ENCODE measurements at regions not wholly inside any gene's neighbourhood (a gene's known extent, or its start where the extent isn't known, plus 50 kb on each side); places are given as distances from the start of the nearest gene placed in this dataset.
A peak's percentile ranks its signal among the peaks of the same experiment; 100 is the strongest.

DNA sequence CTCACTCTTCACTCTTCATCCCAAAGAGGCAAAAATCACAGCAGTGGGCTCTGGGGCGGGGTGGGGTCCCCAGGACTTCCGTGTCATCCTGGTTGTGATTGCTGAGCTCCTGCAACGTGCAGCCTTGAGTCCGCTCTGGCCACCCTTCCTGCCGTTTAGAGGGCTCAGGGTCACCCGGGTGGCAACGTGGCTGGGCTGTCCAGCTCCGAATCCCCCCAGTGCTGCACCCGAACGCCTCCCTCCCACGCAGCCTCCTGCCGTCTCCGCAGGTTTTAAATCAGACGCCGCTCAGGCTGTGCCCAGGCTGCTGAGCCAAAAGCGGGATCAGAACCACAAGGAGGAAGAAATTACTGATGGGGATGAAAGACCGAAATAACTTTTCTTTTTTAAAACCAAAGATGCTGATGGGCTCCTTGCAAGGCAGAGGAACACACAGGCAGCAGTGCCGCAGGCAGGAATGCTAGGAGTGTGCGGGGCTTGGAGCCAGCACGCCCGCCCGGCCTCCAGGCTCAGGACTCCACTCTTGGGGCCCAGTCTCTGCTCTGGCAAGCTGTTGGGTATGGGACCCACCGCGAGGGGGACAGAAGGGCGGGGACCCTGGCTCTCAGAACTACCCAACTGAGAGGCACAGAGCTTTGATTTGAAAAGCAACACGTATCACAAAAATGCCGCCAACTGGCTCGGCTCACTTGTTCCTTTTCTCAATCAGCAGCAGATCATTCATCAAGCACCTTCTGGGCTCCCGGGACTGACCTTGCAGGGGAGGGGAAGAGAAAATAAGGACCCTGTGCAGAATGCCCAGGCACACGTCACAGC, 313.0 kb downstream of the CTTN start:
- Histone ChIP-seq H3K27ac (ENCODE audit: insufficient read depth in 1 of 2, low read depth in 1 of 2, low read length in 2 of 2, poor library complexity in 1 of 2, severe bottlenecking in 2 of 2) (no peak overlapping the region), H3K4me3 (ENCODE audit: control insufficient read depth in 1 of 7, extremely low read depth in 1 of 7, insufficient read depth in 4 of 7, low read depth in 2 of 7, low read length in 6 of 7) (no peak overlapping the region), H3K27me3 (replicated peaks in 2 of 5; ENCODE audit: control insufficient read depth in 4 of 5, insufficient read depth in 5 of 5, low read length in 4 of 5) (peaks cover 0 to 84% (median 28%) of the 10 kb centered on the region in 5 experiments), H3K9me3 (ENCODE audit: control extremely low read depth in 1 of 5, control insufficient read depth in 4 of 5, insufficient read depth in 2 of 5, low read depth in 1 of 5, low read length in 4 of 5) (no peaks in the 10 kb centered on the region), H3K4me1 (ENCODE audit: control extremely low read depth in 1 of 4, control insufficient read depth in 4 of 4, insufficient read depth in 4 of 4, low read length in 3 of 4) (peaks cover 0 to 10% (median 2%) of the 10 kb centered on the region in 4 experiments), H3K36me3 (ENCODE audit: control insufficient read depth in 4 of 4, insufficient read depth in 4 of 4, low read length in 3 of 4) (no peaks in the 10 kb centered on the region)
- CTCF ChIA-PET = no interaction called here
- 86% methylated on average over 26 of the region's 30 CpGs for WGBS (ENCODE audit: insufficient coverage)
- POLR2A ChIA-PET = no interaction called here
- DNase-seq = no peak

DNA sequence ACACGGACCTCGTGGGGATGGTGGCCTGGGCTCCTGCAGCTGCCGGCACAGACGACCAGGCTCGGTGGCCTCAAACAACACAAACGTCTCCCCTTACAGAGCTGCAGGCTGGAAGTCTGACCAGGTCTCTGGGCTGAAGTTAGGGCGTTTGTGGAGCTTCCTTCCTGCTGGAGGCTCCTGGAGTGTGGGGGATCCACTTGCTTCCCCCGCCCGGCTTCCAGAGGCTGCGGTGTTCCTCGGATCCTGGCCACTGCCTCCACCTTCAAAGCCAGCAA, 313.5 kb downstream of the CTTN start:
- CTCF ChIA-PET = no interaction called here
- no peak overlapping the region for H3K27ac ChIP-seq (ENCODE audit: insufficient read depth in 1 of 2, low read depth in 1 of 2, low read length in 2 of 2, poor library complexity in 1 of 2, severe bottlenecking in 2 of 2)

DNA sequence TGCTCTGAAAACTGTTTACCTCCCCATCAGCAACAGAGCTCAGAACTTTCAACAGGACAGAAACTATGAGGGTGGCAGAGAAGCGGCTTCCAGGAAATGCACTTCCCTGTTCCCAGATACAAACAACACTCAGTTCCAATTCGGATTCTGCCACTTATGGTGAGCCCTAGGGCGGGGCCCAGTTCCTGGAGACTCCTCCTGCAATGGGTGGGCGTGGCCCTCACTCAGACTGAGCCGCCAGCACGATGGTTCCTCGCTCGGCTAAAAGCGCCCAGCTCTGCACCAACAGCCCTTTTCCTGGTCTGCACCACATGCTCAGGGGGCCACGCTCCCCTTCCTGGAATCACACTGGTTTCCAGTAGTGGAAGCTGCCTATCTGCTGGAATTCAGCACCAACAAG, 314.1 kb downstream of the CTTN start:
- POLR2A ChIA-PET = no interaction called here
- peaks cover 0 to 21% (median 3%) of the 10 kb centered on the region in 4 experiments for H3K4me1 ChIP-seq (ENCODE audit: control extremely low read depth in 1 of 4, control insufficient read depth in 4 of 4, insufficient read depth in 4 of 4, low read length in 3 of 4)
- peaks cover 0 to 95% (median 29%) of the 10 kb centered on the region in 5 experiments for H3K27me3 ChIP-seq (replicated peaks in 2 of 5; ENCODE audit: control insufficient read depth in 4 of 5, insufficient read depth in 5 of 5, low read length in 4 of 5)
- H3K36me3 ChIP-seq (ENCODE audit: control insufficient read depth in 4 of 4, insufficient read depth in 4 of 4, low read length in 3 of 4) = no peaks in the 10 kb centered on the region
- no peak for DNase-seq
- H3K4me3 ChIP-seq (ENCODE audit: control insufficient read depth in 1 of 7, extremely low read depth in 1 of 7, insufficient read depth in 4 of 7, low read depth in 2 of 7, low read length in 6 of 7) = no peak overlapping the region
- 81% methylated on average over 10 of the region's 10 CpGs for WGBS (ENCODE audit: insufficient coverage)
- H3K9me3 ChIP-seq (ENCODE audit: control extremely low read depth in 1 of 5, control insufficient read depth in 4 of 5, insufficient read depth in 2 of 5, low read depth in 1 of 5, low read length in 4 of 5) = no peaks in the 10 kb centered on the region
- no peak overlapping the region for H3K27ac ChIP-seq (ENCODE audit: insufficient read depth in 1 of 2, low read depth in 1 of 2, low read length in 2 of 2, poor library complexity in 1 of 2, severe bottlenecking in 2 of 2)
- CTCF ChIA-PET = no interaction called here

More for the DNA sequence above, 313.5 kb downstream of the CTTN start:
- POLR2A ChIA-PET = no interaction called here
- no peak for DNase-seq
- peaks cover 0 to 89% (median 28%) of the 10 kb centered on the region in 5 experiments for H3K27me3 ChIP-seq (replicated peaks in 2 of 5; ENCODE audit: control insufficient read depth in 4 of 5, insufficient read depth in 5 of 5, low read length in 4 of 5)
- 81% methylated on average over 11 of the region's 11 CpGs for WGBS (ENCODE audit: insufficient coverage)
- no peaks in the 10 kb centered on the region for H3K9me3 ChIP-seq (ENCODE audit: control extremely low read depth in 1 of 5, control insufficient read depth in 4 of 5, insufficient read depth in 2 of 5, low read depth in 1 of 5, low read length in 4 of 5)
- peaks cover 0 to 15% (median 3%) of the 10 kb centered on the region in 4 experiments for H3K4me1 ChIP-seq (ENCODE audit: control extremely low read depth in 1 of 4, control insufficient read depth in 4 of 4, insufficient read depth in 4 of 4, low read length in 3 of 4)
- H3K4me3 ChIP-seq (ENCODE audit: control insufficient read depth in 1 of 7, extremely low read depth in 1 of 7, insufficient read depth in 4 of 7, low read depth in 2 of 7, low read length in 6 of 7) = no peak overlapping the region
- H3K36me3 ChIP-seq (ENCODE audit: control insufficient read depth in 4 of 4, insufficient read depth in 4 of 4, low read length in 3 of 4) = no peaks in the 10 kb centered on the region

DNA sequence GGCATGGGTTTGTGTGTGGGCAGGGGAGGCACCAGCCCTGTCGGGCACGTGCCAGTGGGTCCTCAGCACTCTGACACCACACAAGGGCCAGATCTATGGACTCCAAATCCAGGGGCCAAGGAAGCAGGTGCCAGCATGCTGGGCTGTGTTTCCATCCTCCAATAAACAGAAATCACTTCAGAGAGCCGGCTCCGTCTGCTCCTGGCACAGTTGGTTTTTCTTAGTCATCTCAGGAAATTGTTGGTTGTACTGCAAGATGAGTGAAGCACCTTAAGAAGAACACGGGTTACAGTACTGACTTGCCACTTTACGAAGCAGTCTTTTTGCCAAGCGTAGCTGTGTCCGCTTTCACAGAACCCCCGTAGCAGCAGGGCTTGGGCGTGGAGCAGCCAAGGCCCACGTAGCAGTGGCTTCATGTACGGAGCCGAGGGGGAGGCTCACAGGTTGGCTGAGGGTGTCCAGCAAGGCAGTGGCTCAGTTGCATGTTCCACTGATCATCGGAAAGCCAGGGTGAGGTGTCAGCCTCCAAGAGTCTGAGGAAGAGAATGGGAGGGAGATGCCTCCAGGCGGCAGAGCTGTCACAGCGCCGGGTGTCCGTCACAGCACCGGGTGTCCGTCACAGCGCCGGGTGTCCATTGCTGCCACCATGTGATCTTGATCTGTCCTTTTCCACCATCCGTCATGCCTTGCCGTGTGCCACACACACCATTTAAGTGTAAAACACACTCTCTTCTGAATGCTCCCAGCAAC, 314.9 kb downstream of the CTTN start:
- H3K4me1 ChIP-seq (ENCODE audit: control extremely low read depth in 1 of 4, control insufficient read depth in 4 of 4, insufficient read depth in 4 of 4, low read length in 3 of 4) = peaks cover 0 to 21% (median 3%) of the 10 kb centered on the region in 4 experiments
- DNase-seq = peak in 1 of 3 donors; percentile 11
- no peaks in the 10 kb centered on the region for H3K36me3 ChIP-seq (ENCODE audit: control insufficient read depth in 4 of 4, insufficient read depth in 4 of 4, low read length in 3 of 4)
- no peak overlapping the region for H3K27ac ChIP-seq (ENCODE audit: insufficient read depth in 1 of 2, low read depth in 1 of 2, low read length in 2 of 2, poor library complexity in 1 of 2, severe bottlenecking in 2 of 2)
- POLR2A ChIA-PET = no interaction called here
- CTCF ChIA-PET = no interaction called here
- H3K9me3 ChIP-seq (ENCODE audit: control extremely low read depth in 1 of 5, control insufficient read depth in 4 of 5, insufficient read depth in 2 of 5, low read depth in 1 of 5, low read length in 4 of 5) = no peaks in the 10 kb centered on the region
- 87% methylated on average over 24 of the region's 24 CpGs for WGBS (ENCODE audit: insufficient coverage)
- peaks cover 0 to 97% (median 35%) of the 10 kb centered on the region in 5 experiments for H3K27me3 ChIP-seq (replicated peaks in 2 of 5; ENCODE audit: control insufficient read depth in 4 of 5, insufficient read depth in 5 of 5, low read length in 4 of 5)
- no peak overlapping the region for H3K4me3 ChIP-seq (ENCODE audit: control insufficient read depth in 1 of 7, extremely low read depth in 1 of 7, insufficient read depth in 4 of 7, low read depth in 2 of 7, low read length in 6 of 7)

DNA sequence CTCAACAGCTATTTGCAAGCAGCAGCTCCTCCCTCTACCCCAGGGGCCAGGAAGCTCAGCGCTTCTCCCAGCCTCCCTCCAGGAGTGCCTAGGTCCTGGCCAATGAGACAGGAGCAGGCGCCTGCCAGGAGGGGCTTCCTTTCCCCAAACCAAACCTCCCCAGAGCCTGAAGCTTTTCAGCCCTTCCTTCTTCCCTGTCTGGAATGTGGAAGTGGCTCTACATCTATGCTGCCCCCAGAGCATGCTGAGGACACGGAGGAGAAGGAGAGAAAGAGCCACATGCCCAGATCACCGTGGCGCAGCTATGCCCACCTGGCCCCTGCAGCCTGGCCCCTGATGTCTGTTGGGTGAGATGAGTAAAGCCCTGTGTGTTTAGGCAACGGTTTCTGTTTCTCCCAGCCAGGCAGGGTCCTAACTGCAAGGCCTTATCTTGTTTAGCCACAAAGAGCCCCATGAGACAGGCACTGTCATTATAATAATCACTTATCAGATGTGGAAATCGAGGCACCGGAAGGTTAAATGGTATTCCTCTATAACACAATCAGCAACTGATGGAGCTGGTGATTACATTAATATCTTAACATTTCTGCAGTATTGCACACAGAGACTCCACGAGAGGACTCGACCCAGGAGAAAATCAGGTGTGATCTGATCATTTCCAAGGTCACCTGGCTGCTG, 315.8 kb downstream of the CTTN start:
- no peak for DNase-seq
- ChIA-PET POLR2A (no interaction called here), CTCF (no interaction called here)
- 67% methylated on average over 4 of the region's 10 CpGs for WGBS (ENCODE audit: insufficient coverage)
- Histone ChIP-seq H3K4me3 (ENCODE audit: control insufficient read depth in 1 of 7, extremely low read depth in 1 of 7, insufficient read depth in 4 of 7, low read depth in 2 of 7, low read length in 6 of 7) (no peak overlapping the region), H3K27ac (ENCODE audit: insufficient read depth in 1 of 2, low read depth in 1 of 2, low read length in 2 of 2, poor library complexity in 1 of 2, severe bottlenecking in 2 of 2) (no peak overlapping the region), H3K4me1 (ENCODE audit: control extremely low read depth in 1 of 4, control insufficient read depth in 4 of 4, insufficient read depth in 4 of 4, low read length in 3 of 4) (peaks cover 0 to 21% (median 3%) of the 10 kb centered on the region in 4 experiments), H3K9me3 (ENCODE audit: control extremely low read depth in 1 of 5, control insufficient read depth in 4 of 5, insufficient read depth in 2 of 5, low read depth in 1 of 5, low read length in 4 of 5) (no peaks in the 10 kb centered on the region), H3K27me3 (replicated peaks in 2 of 5; ENCODE audit: control insufficient read depth in 4 of 5, insufficient read depth in 5 of 5, low read length in 4 of 5) (peaks cover 0 to 100% (median 35%) of the 10 kb centered on the region in 5 experiments), H3K36me3 (ENCODE audit: control insufficient read depth in 4 of 4, insufficient read depth in 4 of 4, low read length in 3 of 4) (no peaks in the 10 kb centered on the region)

DNA sequence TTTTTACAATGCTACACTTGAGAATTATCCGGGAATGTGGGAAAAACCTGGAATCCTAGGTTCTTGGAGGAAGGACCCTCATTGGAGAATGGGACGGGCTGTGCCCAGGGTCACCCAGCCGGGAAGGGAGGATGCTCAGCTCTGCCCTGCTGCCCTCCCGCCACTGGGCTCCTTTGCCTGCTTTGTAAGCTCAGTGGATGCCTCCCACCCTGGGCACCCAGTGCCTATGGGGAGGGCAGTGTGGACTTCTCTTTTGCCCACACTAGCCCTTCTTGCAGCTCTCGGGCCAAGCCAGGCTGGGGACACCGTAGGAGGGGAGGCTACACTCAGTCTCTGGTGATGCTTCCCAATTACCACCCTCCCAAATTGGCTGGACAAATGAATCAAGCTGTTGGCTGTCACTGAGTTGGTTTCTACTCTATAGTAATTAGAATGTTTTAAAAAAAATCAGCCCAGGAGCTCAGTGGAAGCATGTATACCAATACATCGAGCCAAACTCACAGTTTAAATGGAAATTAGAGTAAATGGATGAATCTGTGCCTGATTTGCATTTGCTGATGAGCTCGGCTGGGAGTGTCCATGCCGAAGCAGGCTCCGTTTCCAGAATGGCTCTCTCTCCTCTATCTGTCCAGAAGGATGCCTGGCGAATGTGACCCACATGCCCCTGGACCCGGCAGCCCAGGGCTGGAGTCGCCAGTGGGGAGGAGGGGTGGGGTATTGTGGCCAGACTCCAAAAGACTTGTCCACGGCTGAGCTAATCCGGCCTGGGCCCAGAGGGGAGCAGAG, 317.0 kb downstream of the CTTN start:
- WGBS (ENCODE audit: insufficient coverage) = 95% methylated on average over 11 of the region's 15 CpGs
- Histone ChIP-seq H3K9me3 (ENCODE audit: control extremely low read depth in 1 of 5, control insufficient read depth in 4 of 5, insufficient read depth in 2 of 5, low read depth in 1 of 5, low read length in 4 of 5) (peaks cover 0 to 3% (median 0%) of the 10 kb centered on the region in 5 experiments), H3K27ac (ENCODE audit: insufficient read depth in 1 of 2, low read depth in 1 of 2, low read length in 2 of 2, poor library complexity in 1 of 2, severe bottlenecking in 2 of 2) (no peak overlapping the region), H3K4me1 (ENCODE audit: control extremely low read depth in 1 of 4, control insufficient read depth in 4 of 4, insufficient read depth in 4 of 4, low read length in 3 of 4) (peaks cover 0 to 20% (median 3%) of the 10 kb centered on the region in 4 experiments), H3K36me3 (ENCODE audit: control insufficient read depth in 4 of 4, insufficient read depth in 4 of 4, low read length in 3 of 4) (no peaks in the 10 kb centered on the region), H3K27me3 (replicated peaks in 2 of 5; ENCODE audit: control insufficient read depth in 4 of 5, insufficient read depth in 5 of 5, low read length in 4 of 5) (peaks cover 0 to 97% (median 41%) of the 10 kb centered on the region in 5 experiments), H3K4me3 (ENCODE audit: control insufficient read depth in 1 of 7, extremely low read depth in 1 of 7, insufficient read depth in 4 of 7, low read depth in 2 of 7, low read length in 6 of 7) (no peak overlapping the region)
- CTCF ChIA-PET = no interaction called here
- POLR2A ChIA-PET = no interaction called here
- no peak for DNase-seq
